ENCODE measurements at regions not wholly inside any gene's neighbourhood (a gene's known extent, or its start where the extent isn't known, plus 50 kb on each side); places are given as distances from the start of the nearest gene placed in this dataset.
"Not testable (repeated sequence)": the region's sequence is repeated elsewhere in the genome, so short reads cannot be mapped to it uniquely, and the experiment has no call there.

- no peak for DNase-seq (ENCODE audit: low spot score)
Observed at GRCh38 chr10:65270969-65271368, 1654.9 kb upstream of the LRRTM3 start.

GRCh38 chr10:65273115-65273514 lies 1652.7 kb upstream of the LRRTM3 start:
- DNase-seq (ENCODE audit: low spot score): no peak

- DNase-seq (ENCODE audit: low spot score): no peak
Observed at GRCh38 chr10:65275296-65275695, 1650.5 kb upstream of the LRRTM3 start.

GRCh38 chr10:65284495-65285041 lies 1641.3 kb upstream of the LRRTM3 start:
- no peak for DNase-seq (ENCODE audit: low spot score)

GRCh38 chr10:65285726-65286125 lies 1640.1 kb upstream of the LRRTM3 start:
- DNase-seq (ENCODE audit: low spot score): not testable (repeated sequence)

GRCh38 chr10:65291286-65291685 lies 1634.5 kb upstream of the LRRTM3 start:
- DNase-seq (ENCODE audit: low spot score): no peak

GRCh38 chr10:65292551-65292950 lies 1633.3 kb upstream of the LRRTM3 start:
- DNase-seq (ENCODE audit: low spot score): no peak

- no peak for DNase-seq (ENCODE audit: low spot score)
Observed at GRCh38 chr10:65294329-65294728, 1631.5 kb upstream of the LRRTM3 start.

GRCh38 chr10:65301181-65301580 lies 1624.7 kb upstream of the LRRTM3 start:
- DNase-seq (ENCODE audit: low spot score): no peak

GRCh38 chr10:65306201-65306600 lies 1619.6 kb upstream of the LRRTM3 start:
- DNase-seq (ENCODE audit: low spot score): no peak

- no peak for DNase-seq (ENCODE audit: low spot score)
Observed at GRCh38 chr10:65312876-65313275, 1613.0 kb upstream of the LRRTM3 start.

- DNase-seq (ENCODE audit: low spot score): peak; percentile 2
Observed at GRCh38 chr10:65313406-65313805, 1612.4 kb upstream of the LRRTM3 start.

- no peak for DNase-seq (ENCODE audit: low spot score)
Observed at GRCh38 chr10:65314253-65314652, 1611.6 kb upstream of the LRRTM3 start.

- no peak for DNase-seq (ENCODE audit: low spot score)
Observed at GRCh38 chr10:65319493-65319892, 1606.3 kb upstream of the LRRTM3 start.

GRCh38 chr10:65320236-65321026 lies 1605.4 kb upstream of the LRRTM3 start:
- no peak for DNase-seq (ENCODE audit: low spot score)

GRCh38 chr10:65323802-65324201 lies 1602.0 kb upstream of the LRRTM3 start:
- DNase-seq (ENCODE audit: low spot score): no peak

- DNase-seq (ENCODE audit: low spot score): no peak
Observed at GRCh38 chr10:65325913-65326312, 1599.9 kb upstream of the LRRTM3 start.

GRCh38 chr10:65328486-65328885 lies 1597.3 kb upstream of the LRRTM3 start:
- no peak for DNase-seq (ENCODE audit: low spot score)

GRCh38 chr10:65335311-65335710 lies 1590.5 kb upstream of the LRRTM3 start:
- no peak for DNase-seq (ENCODE audit: low spot score)

GRCh38 chr10:65340340-65340739 lies 1585.5 kb upstream of the LRRTM3 start:
- DNase-seq (ENCODE audit: low spot score): no peak

- no peak for DNase-seq (ENCODE audit: low spot score)
Observed at GRCh38 chr10:65341323-65341925, 1584.4 kb upstream of the LRRTM3 start.

- no peak for DNase-seq (ENCODE audit: low spot score)
Observed at GRCh38 chr10:65342245-65342644, 1583.6 kb upstream of the LRRTM3 start.

- no peak for DNase-seq (ENCODE audit: low spot score)
Observed at GRCh38 chr10:65346466-65346865, 1579.4 kb upstream of the LRRTM3 start.

All from AG08395 (cell line).